ENCODE measurements at regions not wholly inside any gene's neighbourhood (a gene's known extent, or its start where the extent isn't known, plus 50 kb on each side); places are given as distances from the start of the nearest gene placed in this dataset.

GRCh38 chr2:5782103-5782502 is 89.9 kb downstream of the SOX11 start:
- no peaks in the 10 kb centered on the region for H3K27me3 ChIP-seq (replicated peaks; ENCODE audit: control insufficient read depth, insufficient read depth, low read length, poor library complexity, severe bottlenecking)
- H3K4me1 ChIP-seq (ENCODE audit: control insufficient read depth, insufficient read depth, low read length, poor library complexity, severe bottlenecking): no peaks in the 10 kb centered on the region
- H3K36me3 ChIP-seq (ENCODE audit: control insufficient read depth, insufficient read depth, low read length): no peaks in the 10 kb centered on the region
- no peaks in the 10 kb centered on the region for H3K9me3 ChIP-seq (ENCODE audit: control insufficient read depth, low read length)
- H3K4me3 ChIP-seq (ENCODE audit: insufficient read depth, low read depth, low read length, poor library complexity, severe bottlenecking): no peak overlapping the region
- no peak for DNase-seq
- H3K27ac ChIP-seq (ENCODE audit: insufficient read depth, low read length, poor library complexity, severe bottlenecking): no peak overlapping the region

GRCh38 chr2:5788447-5788846 is 96.3 kb downstream of the SOX11 start:
- H3K9me3 ChIP-seq (ENCODE audit: control insufficient read depth, low read length): peaks cover 3% of the 10 kb centered on the region
- no peaks in the 10 kb centered on the region for H3K36me3 ChIP-seq (ENCODE audit: control insufficient read depth, insufficient read depth, low read length)
- H3K4me1 ChIP-seq (ENCODE audit: control insufficient read depth, insufficient read depth, low read length, poor library complexity, severe bottlenecking): no peaks in the 10 kb centered on the region
- H3K4me3 ChIP-seq (ENCODE audit: insufficient read depth, low read depth, low read length, poor library complexity, severe bottlenecking): no peak overlapping the region
- H3K27ac ChIP-seq (ENCODE audit: insufficient read depth, low read length, poor library complexity, severe bottlenecking): no peak overlapping the region
- DNase-seq: no peak
- H3K27me3 ChIP-seq (replicated peaks; ENCODE audit: control insufficient read depth, insufficient read depth, low read length, poor library complexity, severe bottlenecking): no peaks in the 10 kb centered on the region

GRCh38 chr2:5791371-5791770 is 99.2 kb downstream of the SOX11 start:
- no peak overlapping the region for H3K4me3 ChIP-seq (ENCODE audit: insufficient read depth, low read depth, low read length, poor library complexity, severe bottlenecking)
- H3K36me3 ChIP-seq (ENCODE audit: control insufficient read depth, insufficient read depth, low read length): no peaks in the 10 kb centered on the region
- H3K27me3 ChIP-seq (replicated peaks; ENCODE audit: control insufficient read depth, insufficient read depth, low read length, poor library complexity, severe bottlenecking): no peaks in the 10 kb centered on the region
- no peak overlapping the region for H3K27ac ChIP-seq (ENCODE audit: insufficient read depth, low read length, poor library complexity, severe bottlenecking)
- peaks cover 3% of the 10 kb centered on the region for H3K9me3 ChIP-seq (ENCODE audit: control insufficient read depth, low read length)
- DNase-seq: no peak
- H3K4me1 ChIP-seq (ENCODE audit: control insufficient read depth, insufficient read depth, low read length, poor library complexity, severe bottlenecking): no peaks in the 10 kb centered on the region

- H3K27ac ChIP-seq (ENCODE audit: insufficient read depth, low read length, poor library complexity, severe bottlenecking): no peak overlapping the region
- H3K27me3 ChIP-seq (replicated peaks; ENCODE audit: control insufficient read depth, insufficient read depth, low read length, poor library complexity, severe bottlenecking): no peaks in the 10 kb centered on the region
- H3K4me1 ChIP-seq (ENCODE audit: control insufficient read depth, insufficient read depth, low read length, poor library complexity, severe bottlenecking): no peaks in the 10 kb centered on the region
- H3K36me3 ChIP-seq (ENCODE audit: control insufficient read depth, insufficient read depth, low read length): no peaks in the 10 kb centered on the region
- H3K9me3 ChIP-seq (ENCODE audit: control insufficient read depth, low read length): no peaks in the 10 kb centered on the region
- no peak overlapping the region for H3K4me3 ChIP-seq (ENCODE audit: insufficient read depth, low read depth, low read length, poor library complexity, severe bottlenecking)
- DNase-seq: no peak
Measured at GRCh38 chr2:5794012-5794411, 101.8 kb downstream of the SOX11 start.

GRCh38 chr2:5798084-5798483 is 105.9 kb downstream of the SOX11 start:
- Histone ChIP-seq H3K4me1 (ENCODE audit: control insufficient read depth, insufficient read depth, low read length, poor library complexity, severe bottlenecking) (no peaks in the 10 kb centered on the region), H3K4me3 (ENCODE audit: insufficient read depth, low read depth, low read length, poor library complexity, severe bottlenecking) (no peak overlapping the region), H3K9me3 (ENCODE audit: control insufficient read depth, low read length) (no peaks in the 10 kb centered on the region), H3K27me3 (replicated peaks; ENCODE audit: control insufficient read depth, insufficient read depth, low read length, poor library complexity, severe bottlenecking) (no peaks in the 10 kb centered on the region), H3K36me3 (ENCODE audit: control insufficient read depth, insufficient read depth, low read length) (no peaks in the 10 kb centered on the region), H3K27ac (ENCODE audit: insufficient read depth, low read length, poor library complexity, severe bottlenecking) (no peak overlapping the region)
- DNase-seq: no peak

GRCh38 chr2:5799348-5799747 is 107.2 kb downstream of the SOX11 start:
- no peak overlapping the region for H3K4me3 ChIP-seq (ENCODE audit: insufficient read depth, low read depth, low read length, poor library complexity, severe bottlenecking)
- DNase-seq: no peak
- no peaks in the 10 kb centered on the region for H3K4me1 ChIP-seq (ENCODE audit: control insufficient read depth, insufficient read depth, low read length, poor library complexity, severe bottlenecking)
- no peaks in the 10 kb centered on the region for H3K9me3 ChIP-seq (ENCODE audit: control insufficient read depth, low read length)
- no peaks in the 10 kb centered on the region for H3K27me3 ChIP-seq (replicated peaks; ENCODE audit: control insufficient read depth, insufficient read depth, low read length, poor library complexity, severe bottlenecking)
- no peaks in the 10 kb centered on the region for H3K36me3 ChIP-seq (ENCODE audit: control insufficient read depth, insufficient read depth, low read length)
- no peak overlapping the region for H3K27ac ChIP-seq (ENCODE audit: insufficient read depth, low read length, poor library complexity, severe bottlenecking)

- DNase-seq: no peak
- Histone ChIP-seq H3K36me3 (ENCODE audit: control insufficient read depth, insufficient read depth, low read length) (no peaks in the 10 kb centered on the region), H3K27ac (ENCODE audit: insufficient read depth, low read length, poor library complexity, severe bottlenecking) (no peak overlapping the region), H3K9me3 (ENCODE audit: control insufficient read depth, low read length) (no peaks in the 10 kb centered on the region), H3K4me1 (ENCODE audit: control insufficient read depth, insufficient read depth, low read length, poor library complexity, severe bottlenecking) (no peaks in the 10 kb centered on the region), H3K27me3 (replicated peaks; ENCODE audit: control insufficient read depth, insufficient read depth, low read length, poor library complexity, severe bottlenecking) (no peaks in the 10 kb centered on the region), H3K4me3 (ENCODE audit: insufficient read depth, low read depth, low read length, poor library complexity, severe bottlenecking) (no peak overlapping the region)
Measured at GRCh38 chr2:5803547-5803946, 111.4 kb downstream of the SOX11 start.

GRCh38 chr2:5818961-5819600 is 126.9 kb downstream of the SOX11 start:
- Histone ChIP-seq H3K36me3 (ENCODE audit: control insufficient read depth, insufficient read depth, low read length) (no peaks in the 10 kb centered on the region), H3K4me3 (ENCODE audit: insufficient read depth, low read depth, low read length, poor library complexity, severe bottlenecking) (no peak overlapping the region), H3K27ac (ENCODE audit: insufficient read depth, low read length, poor library complexity, severe bottlenecking) (no peak overlapping the region), H3K9me3 (ENCODE audit: control insufficient read depth, low read length) (no peaks in the 10 kb centered on the region), H3K27me3 (replicated peaks; ENCODE audit: control insufficient read depth, insufficient read depth, low read length, poor library complexity, severe bottlenecking) (no peaks in the 10 kb centered on the region), H3K4me1 (ENCODE audit: control insufficient read depth, insufficient read depth, low read length, poor library complexity, severe bottlenecking) (no peaks in the 10 kb centered on the region)
- no peak for DNase-seq

- no peaks in the 10 kb centered on the region for H3K4me1 ChIP-seq (ENCODE audit: control insufficient read depth, insufficient read depth, low read length, poor library complexity, severe bottlenecking)
Measured at GRCh38 chr2:5824126-5824525, 131.9 kb downstream of the SOX11 start.

DNA sequence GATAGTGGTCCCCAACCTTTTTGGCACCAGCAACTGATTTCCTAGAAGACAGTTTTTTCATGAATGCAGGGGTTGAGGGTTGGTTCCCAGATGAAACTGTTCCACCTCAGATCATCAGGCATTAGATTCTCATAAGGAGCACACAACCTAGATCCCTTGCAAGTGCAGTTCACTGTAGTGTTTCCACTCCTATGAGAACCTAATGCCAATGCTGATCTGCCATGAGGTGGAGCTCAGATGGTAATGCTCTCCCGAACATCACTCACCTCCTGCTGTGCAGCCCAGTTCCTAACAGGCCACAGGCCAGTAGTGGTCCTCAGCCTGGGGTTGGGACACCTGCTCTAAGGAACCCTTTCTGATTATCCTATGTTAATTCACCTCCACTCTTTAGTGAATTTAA is 133.5 kb downstream of the SOX11 start:
- Histone ChIP-seq H3K4me3 (ENCODE audit: insufficient read depth, low read depth, low read length, poor library complexity, severe bottlenecking) (no peak overlapping the region), H3K27ac (ENCODE audit: insufficient read depth, low read length, poor library complexity, severe bottlenecking) (no peak overlapping the region), H3K9me3 (ENCODE audit: control insufficient read depth, low read length) (no peaks in the 10 kb centered on the region), H3K4me1 (ENCODE audit: control insufficient read depth, insufficient read depth, low read length, poor library complexity, severe bottlenecking) (no peaks in the 10 kb centered on the region), H3K36me3 (ENCODE audit: control insufficient read depth, insufficient read depth, low read length) (no peaks in the 10 kb centered on the region), H3K27me3 (replicated peaks; ENCODE audit: control insufficient read depth, insufficient read depth, low read length, poor library complexity, severe bottlenecking) (no peaks in the 10 kb centered on the region)
- DNase-seq: no peak

More at GRCh38 chr2:5824126-5824525, 131.9 kb downstream of the SOX11 start:
- Histone ChIP-seq H3K27me3 (replicated peaks; ENCODE audit: control insufficient read depth, insufficient read depth, low read length, poor library complexity, severe bottlenecking) (no peaks in the 10 kb centered on the region), H3K9me3 (ENCODE audit: control insufficient read depth, low read length) (no peaks in the 10 kb centered on the region), H3K4me3 (ENCODE audit: insufficient read depth, low read depth, low read length, poor library complexity, severe bottlenecking) (no peak overlapping the region), H3K27ac (ENCODE audit: insufficient read depth, low read length, poor library complexity, severe bottlenecking) (no peak overlapping the region), H3K36me3 (ENCODE audit: control insufficient read depth, insufficient read depth, low read length) (no peaks in the 10 kb centered on the region)
- no peak for DNase-seq

All from effector memory CD4-positive, alpha-beta T cell (primary cell).